ENCODE measurements at regions not wholly inside any gene's neighbourhood (a gene's known extent, or its start where the extent isn't known, plus 50 kb on each side); places are given as distances from the start of the nearest gene placed in this dataset.

GRCh38 chr9:86893811-86894490 is 53.4 kb downstream of the GAS1 start:
- no peak for DNase-seq (ENCODE audit: low read depth)

GRCh38 chr9:86892576-86892975 is 54.7 kb downstream of the GAS1 start:
- peak; percentile 15 for DNase-seq (ENCODE audit: low read depth)

GRCh38 chr9:86891886-86892437 is 55.3 kb downstream of the GAS1 start:
- no peak for DNase-seq (ENCODE audit: low read depth)

- no peak for DNase-seq (ENCODE audit: low read depth)
Measured at GRCh38 chr9:86891091-86891490, 56.2 kb downstream of the GAS1 start.

- DNase-seq (ENCODE audit: low read depth), result no peak
Measured at GRCh38 chr9:86885232-86885631, 62.1 kb downstream of the GAS1 start.

GRCh38 chr9:86876621-86877196 is 70.6 kb downstream of the GAS1 start:
- no peak for DNase-seq (ENCODE audit: low read depth)

- no peak for DNase-seq (ENCODE audit: low read depth)
Measured at GRCh38 chr9:86868616-86869015, 78.7 kb downstream of the GAS1 start.

- DNase-seq (ENCODE audit: low read depth), result no peak
Measured at GRCh38 chr9:86867804-86868313, 79.4 kb downstream of the GAS1 start.

- DNase-seq (ENCODE audit: low read depth), result no peak
Measured at GRCh38 chr9:86865952-86866351, 81.4 kb downstream of the GAS1 start.

- DNase-seq (ENCODE audit: low read depth), result no peak
Measured at GRCh38 chr9:86860006-86860405, 87.3 kb downstream of the GAS1 start.

- no peak for DNase-seq (ENCODE audit: low read depth)
Measured at GRCh38 chr9:86859056-86859455, 88.2 kb downstream of the GAS1 start.

- DNase-seq (ENCODE audit: low read depth), result no peak
Measured at GRCh38 chr9:86858009-86858408, 89.3 kb downstream of the GAS1 start.

GRCh38 chr9:86856259-86856658 is 91.0 kb downstream of the GAS1 start:
- no peak for DNase-seq (ENCODE audit: low read depth)

- DNase-seq (ENCODE audit: low read depth), result peak; percentile 60
Measured at GRCh38 chr9:86854898-86855523, 92.3 kb downstream of the GAS1 start.

- no peak for DNase-seq (ENCODE audit: low read depth)
Measured at GRCh38 chr9:86846656-86847055, 100.7 kb downstream of the GAS1 start.

GRCh38 chr9:86843206-86843605 is 104.1 kb downstream of the GAS1 start:
- DNase-seq (ENCODE audit: low read depth), result no peak

GRCh38 chr9:86842573-86842972 is 104.7 kb downstream of the GAS1 start:
- DNase-seq (ENCODE audit: low read depth), result no peak

GRCh38 chr9:86839522-86839921 is 107.8 kb downstream of the GAS1 start:
- DNase-seq (ENCODE audit: low read depth), result no peak

GRCh38 chr9:86838519-86839497 is 108.5 kb downstream of the GAS1 start:
- no peak for DNase-seq (ENCODE audit: low read depth)

GRCh38 chr9:86837345-86837744 is 110.0 kb downstream of the GAS1 start:
- DNase-seq (ENCODE audit: low read depth), result no peak

GRCh38 chr9:86836797-86837196 is 110.5 kb downstream of the GAS1 start:
- no peak for DNase-seq (ENCODE audit: low read depth)

GRCh38 chr9:86836266-86836665 is 111.0 kb downstream of the GAS1 start:
- no peak for DNase-seq (ENCODE audit: low read depth)
